DMS 273 (cell line): ENCODE measurements at regions not wholly inside any gene's neighbourhood (a gene's known extent, or its start where the extent isn't known, plus 50 kb on each side); places are given as distances from the start of the nearest gene placed in this dataset.
A peak's percentile ranks its signal among the peaks of the same experiment; 100 is the strongest.

ENCODE experiments used
- DNase-seq: peaks from one replicate; lab custom pipeline; 2025; ENCODE audit not compliant: unreplicated experiment; lab: John Stamatoyannopoulos, UW

DNA sequence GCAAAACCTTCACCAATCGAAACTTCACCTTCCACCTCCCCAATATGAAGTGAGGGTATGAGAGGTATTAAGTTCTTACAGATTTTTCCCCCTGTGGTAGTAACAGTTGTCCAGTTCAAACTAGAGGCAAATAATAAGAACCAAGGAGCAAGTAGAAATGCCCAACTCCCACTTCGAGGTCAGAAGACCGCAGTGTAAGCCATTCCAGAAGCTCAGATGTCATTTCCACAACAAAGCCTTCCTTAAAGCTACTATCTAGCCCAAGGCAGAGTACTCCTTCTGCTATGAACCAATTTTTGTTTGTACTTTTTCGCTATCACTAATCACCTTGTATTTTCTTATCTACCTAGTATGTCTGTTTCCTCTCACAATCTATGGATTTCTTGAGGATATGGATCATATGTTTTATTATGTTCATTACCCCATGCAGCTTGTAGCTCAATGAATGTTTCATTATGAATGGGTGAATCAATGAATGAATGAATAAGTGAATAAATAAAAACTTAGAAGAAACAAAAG, 235.7 kb upstream of the KCNMB2 start:
- DNase-seq, result no peak

DNA sequence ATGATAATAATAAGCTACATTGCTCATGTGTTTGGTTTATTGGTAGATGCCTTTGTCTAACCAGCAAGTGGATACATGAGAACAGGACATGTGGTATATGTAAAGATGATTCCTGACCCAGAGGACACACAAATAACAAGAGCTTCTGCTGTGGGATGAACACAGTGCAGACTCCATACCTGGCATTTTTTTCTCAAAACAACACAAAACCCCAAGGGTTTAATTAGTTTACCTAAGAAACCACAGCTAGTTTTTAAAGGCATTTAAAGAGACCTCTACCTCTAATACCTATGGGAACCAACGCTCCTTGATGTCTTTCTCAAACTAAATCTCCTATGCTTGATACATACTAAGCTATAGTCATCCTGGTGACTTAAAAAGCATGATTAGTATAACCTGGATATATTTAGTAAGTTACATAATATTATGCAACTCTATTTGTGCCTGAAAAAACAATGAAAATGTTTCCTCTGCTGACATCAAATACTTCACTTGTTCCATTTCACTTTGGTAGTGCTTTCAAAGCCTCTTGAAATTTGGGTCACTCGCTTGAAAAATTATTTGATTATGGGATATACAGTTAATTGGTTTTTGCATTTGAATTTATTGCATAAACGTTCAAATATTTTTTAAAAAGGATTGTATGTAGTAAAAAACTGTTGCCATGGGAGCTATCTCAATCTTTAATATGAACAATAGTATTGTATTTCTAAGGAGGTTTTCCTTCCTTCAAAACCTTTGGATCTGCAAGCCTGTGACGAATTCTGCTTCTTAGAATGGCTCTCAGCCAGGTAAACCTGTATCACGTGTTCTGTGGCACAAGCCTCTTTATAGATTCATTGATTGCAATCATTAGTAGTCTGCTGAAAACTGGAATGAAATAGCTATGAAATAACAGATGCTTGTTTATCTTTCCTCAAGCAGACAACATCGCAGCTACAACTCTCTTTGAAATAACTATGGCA, 233.0 kb upstream of the KCNMB2 start:
- DNase-seq, result no peak

- no peak for DNase-seq
Observed at GRCh38 chr3:178304758-178305467, 231.3 kb upstream of the KCNMB2 start.

DNA sequence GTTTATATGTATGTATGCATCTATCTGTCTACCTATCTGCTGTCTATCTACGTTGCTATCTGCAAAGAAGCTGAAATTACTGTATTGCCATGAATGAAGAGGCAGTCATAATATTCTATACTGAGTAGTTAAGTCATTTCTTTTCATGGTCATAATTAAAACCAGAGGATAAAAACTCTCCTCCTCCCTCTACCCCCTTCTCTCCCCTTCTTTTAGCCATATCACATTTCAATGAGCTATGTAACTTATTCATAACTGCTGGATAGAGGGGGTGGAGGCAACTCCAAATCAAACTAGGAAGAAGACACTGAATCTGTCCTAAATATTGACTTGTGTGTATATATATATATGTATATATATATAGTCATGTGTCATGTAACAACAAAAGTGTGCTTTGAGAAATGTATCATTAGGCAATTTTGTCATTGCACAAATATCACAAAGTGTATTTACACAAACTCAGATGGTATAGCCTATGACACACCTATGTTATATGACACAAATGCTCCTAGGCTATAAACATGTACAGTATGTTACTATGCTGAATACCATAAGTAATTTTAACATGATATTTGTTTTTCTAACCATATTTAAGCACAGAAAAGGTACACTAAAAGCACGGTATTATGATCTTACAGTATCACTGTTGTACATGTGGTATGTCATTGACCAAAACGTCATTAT, 229.7 kb upstream of the KCNMB2 start:
- DNase-seq, result no peak

DNA sequence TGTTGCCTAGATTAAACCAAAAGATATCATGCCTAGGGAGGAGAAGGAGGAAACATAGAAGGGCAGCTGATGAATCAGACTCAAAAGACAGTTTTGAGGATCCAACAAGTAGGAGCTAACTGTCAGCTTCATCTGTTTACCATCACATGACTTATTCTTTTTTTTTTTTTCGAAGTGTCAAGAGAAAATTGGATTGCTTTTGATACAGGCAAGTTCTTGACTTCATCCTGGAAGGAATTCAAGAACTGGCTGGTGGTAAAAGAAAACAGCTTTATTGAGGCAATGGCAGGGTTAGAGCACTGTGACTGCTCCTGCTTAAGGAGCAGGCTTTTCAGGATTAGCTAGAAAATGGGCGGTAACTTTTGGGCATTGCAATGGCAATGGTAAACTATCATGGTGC, 227.5 kb upstream of the KCNMB2 start:
- DNase-seq, result no peak

DNA sequence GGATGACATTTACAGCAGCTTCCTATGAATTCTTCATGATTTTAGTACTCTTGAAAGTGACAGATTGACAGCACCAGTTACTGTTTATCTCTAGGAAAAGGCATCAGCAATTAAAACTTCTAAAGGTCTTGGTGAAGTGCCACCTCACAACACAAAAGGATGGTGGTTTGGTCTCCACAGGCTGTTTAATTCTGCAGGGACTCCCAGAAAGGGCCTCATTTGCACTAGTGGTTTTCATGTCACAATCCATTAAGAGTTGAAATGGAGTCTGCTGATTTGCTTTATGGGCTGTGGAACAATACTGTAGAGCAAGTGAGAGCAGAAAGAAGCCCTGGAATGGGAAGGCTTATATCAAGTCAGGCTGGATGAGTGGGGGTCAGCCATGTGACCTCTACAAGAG, 225.3 kb upstream of the KCNMB2 start:
- no peak for DNase-seq

DNA sequence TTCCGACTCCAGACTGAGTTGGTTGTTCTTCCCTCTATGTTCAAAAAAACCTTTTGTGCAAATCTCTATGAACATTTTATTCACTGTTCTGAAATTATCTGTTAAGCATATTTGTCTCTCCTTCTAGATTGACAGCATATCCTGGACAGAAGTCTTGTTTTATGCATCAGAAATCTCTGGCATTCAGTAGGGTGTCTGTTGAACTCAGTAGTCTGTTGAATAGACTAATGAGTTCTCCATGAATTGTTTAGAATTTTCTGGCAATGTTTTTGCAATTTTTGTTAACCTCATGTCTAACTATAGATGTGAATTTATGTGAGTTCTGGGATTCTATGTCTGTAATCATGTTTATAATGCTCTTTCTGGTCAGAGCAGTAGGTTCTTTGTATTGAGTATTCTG, 222.5 kb upstream of the KCNMB2 start:
- no peak for DNase-seq

DNA sequence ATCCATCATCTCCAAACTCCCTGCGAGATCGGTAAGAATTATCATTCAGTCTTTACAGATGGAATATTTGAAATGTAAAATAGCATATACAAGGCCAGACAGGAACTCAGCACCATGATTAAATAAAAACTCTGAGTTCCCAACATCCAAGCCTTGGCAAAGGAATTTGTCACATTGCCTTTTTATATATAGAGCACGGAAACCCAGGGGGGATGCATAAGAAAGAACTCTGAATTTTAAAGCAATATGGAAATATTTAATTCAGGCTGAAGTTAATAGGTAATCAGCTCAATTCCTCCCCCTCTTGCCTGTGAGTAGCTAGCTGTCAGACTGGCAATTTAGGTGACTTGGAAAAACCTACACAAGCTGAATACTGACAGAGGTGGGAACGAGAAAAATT, 217.9 kb upstream of the KCNMB2 start:
- no peak for DNase-seq

GRCh38 chr3:178318941-178319816, 217.1 kb upstream of the KCNMB2 start:
- no peak for DNase-seq

DNA sequence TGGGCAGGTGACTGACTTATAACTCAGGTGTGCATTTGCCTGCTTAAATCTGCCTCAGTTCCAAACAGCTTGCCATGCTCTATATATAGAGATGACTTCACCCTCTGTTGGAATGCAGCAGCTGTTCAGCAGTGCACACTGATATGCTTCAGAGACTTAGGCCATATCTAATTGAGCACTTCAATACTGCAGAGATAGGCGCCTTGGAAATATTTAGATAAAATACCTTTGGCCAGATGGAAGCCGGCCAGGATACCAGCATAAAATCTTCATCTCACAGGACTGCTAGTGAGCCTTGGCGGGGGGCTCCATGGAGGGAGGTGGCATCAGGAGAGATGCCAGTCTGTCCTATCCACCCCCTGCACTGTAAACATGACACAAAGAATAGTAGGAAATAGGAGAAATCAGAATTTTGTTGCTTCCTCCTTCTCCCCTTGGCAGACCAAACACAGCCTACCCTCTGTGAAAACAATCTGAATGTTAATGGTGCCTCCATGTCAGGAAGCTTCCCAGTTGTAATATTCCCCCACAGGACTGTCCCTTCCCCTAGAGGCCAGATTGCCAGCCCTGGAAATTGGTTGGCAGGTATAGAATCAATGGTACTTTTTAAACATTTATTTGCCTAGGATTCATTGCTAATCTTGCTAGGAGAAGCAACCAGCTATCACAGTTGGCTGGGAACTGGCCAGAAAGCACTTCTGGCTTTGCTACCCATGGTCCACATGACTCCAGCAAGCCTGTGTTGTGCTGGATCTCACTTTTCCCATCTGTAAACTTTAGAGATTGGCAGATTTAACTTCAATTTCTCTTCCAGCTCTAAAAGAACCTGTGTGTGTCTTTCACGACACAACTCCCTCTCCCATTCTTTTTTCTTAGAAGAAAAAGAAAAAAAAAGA, 215.5 kb upstream of the KCNMB2 start:
- DNase-seq, result peak; percentile 95

DNA sequence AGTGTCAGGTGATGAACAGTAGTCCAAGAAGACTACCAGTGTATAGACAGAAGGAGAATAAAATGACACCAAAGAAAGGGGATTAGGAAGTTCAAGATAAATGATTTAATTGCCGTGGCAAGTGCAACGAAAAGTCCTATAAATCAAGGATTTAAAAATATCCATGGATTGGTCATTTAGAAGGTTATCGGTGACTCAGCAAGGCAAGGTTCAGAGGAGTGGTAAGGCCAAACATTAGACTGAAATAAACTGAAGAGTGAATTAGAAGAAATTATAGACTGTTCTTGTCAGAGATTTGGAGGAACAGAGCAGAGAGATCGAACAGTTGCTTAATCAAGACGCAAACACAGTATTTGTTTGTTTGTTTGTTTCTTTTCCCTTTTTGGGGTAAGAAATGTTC, 211.9 kb upstream of the KCNMB2 start:
- no peak for DNase-seq

GRCh38 chr3:178325330-178325729, 210.9 kb upstream of the KCNMB2 start:
- peak; percentile 40 for DNase-seq

- DNase-seq, result no peak
Observed at GRCh38 chr3:178329936-178330335, 206.3 kb upstream of the KCNMB2 start.

DNA sequence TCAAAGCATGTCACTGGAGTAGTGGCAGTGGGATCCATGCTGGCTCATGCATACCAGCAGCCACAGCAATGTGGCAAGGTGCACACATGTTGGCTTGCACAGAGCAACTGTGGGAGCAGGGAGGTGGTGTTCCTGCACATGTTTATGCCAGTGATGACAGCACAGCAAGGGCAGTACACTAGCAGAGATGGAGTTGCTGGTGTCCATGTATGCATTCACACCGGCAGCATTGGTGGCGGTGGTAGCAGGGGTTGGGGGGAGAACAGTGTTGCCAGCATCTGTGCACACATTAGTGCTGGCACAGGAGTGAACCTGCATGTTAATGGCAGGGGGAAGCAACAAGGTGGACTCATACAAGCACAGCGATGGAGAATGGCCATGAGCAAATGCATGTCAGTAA, 202.0 kb upstream of the KCNMB2 start:
- DNase-seq, result no peak

- DNase-seq, result no peak
Observed at GRCh38 chr3:178336336-178336735, 199.9 kb upstream of the KCNMB2 start.

- no peak for DNase-seq
Observed at GRCh38 chr3:178340506-178340905, 195.7 kb upstream of the KCNMB2 start.

- no peak for DNase-seq
Observed at GRCh38 chr3:178341636-178342035, 194.6 kb upstream of the KCNMB2 start.

DNA sequence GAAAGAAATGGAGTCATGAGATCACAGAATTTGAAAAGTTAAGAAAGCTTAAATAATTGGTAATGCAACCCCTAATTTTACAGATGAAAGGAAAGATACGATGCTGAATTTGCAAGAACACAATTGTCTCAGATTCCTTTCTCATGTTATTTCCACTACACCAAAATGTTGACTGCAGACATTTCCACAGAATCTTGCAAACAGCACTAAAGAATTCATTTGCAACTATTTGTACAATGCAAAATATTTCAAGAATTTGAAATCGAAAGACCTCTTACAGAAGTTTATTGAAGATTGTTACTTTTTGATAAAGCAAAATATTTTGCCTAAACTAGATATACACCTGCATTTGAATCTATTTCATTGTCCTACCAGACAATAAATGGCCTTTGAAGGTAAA, 194.1 kb upstream of the KCNMB2 start:
- no peak for DNase-seq

GRCh38 chr3:178343433-178344038, 192.7 kb upstream of the KCNMB2 start:
- DNase-seq, result no peak
